ENCODE measurements at regions not wholly inside any gene's neighbourhood (a gene's known extent, or its start where the extent isn't known, plus 50 kb on each side); places are given as distances from the start of the nearest gene placed in this dataset.

DNA sequence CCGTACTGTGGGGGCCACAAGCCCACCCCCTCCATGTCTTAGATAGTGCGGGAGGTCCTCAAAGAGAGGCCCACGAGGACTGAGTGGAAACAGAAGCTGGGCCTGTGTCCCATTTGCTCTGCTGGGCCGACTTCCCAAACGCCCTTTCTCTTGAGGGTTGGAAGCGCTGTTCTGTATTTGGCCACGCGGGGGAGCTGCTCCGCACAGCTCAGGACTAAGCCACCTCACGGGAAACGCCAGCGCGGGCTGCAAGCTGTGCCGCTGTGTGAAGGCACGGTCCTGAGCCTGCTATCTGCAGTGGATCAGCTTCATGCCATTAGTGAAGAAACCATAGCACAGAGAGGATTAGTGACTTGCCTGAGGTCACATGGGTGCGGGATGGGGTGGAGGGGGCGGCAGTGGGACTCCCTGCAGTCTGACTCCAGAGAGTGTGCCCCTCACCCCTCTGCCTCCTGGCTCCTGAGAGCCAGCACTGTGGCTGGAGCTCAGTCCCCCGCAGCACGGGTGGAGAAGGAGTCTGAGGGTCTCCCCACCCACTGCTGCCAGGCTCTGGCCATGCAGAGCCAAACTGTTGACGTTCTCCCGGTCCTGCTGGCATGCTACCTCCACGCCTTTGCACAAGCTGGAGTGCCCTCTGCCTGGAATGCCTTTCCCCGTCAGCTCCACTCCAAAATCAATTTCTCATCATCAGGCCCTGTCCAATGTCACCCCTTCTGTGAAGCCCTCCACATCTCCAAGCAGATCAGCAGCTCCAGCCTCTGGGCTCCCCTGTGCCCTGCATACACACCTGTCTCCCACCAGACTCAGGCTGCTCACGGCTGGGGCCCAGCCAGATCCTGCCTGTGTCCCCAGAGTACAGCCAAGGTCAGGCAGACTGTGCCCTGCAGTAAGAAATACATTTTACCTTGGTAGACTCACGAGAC, 51.5 kb upstream of the LRRC32 start:
- DNase-seq (ENCODE audit: low read depth, low spot score): peak; percentile 46

DNA sequence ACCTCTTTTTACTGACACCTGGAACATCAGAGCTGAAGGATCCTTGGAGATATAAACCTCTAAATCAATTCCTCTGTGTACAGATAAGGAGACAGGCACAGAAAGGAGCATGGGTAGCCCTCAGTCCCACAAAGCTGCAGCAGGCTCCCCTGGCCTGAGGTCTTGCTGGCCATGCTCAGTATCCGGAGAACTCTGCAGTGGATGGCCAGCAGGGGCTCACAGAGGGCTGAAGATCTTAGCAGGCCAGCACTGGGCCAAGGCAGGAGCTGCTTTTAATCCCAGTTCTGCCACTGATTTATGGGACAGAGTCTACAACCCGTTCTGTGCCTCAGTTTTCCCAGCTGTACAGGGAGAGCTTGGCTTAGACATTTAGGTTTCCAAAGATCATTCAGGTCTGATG, 52.6 kb upstream of the LRRC32 start:
- DNase-seq (ENCODE audit: low read depth, low spot score): no peak

DNA sequence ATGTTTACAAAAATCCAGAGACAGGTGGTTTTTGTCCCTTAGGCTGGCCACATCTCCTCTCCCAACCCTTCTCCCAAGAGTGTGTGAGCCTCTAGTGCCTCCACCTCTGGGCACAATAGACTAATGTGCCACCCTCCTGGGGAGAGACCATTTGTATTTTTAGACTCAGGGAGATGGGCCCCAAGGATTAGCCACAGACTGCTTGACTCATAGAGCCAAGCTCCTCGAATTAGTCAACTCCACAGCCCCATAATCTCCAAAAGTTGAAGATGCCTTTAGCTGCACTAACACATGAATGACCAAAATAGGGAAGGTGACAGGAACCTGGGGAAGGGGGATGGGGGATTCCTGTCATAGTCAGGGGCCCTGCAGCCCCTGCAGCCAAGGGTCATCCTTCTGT, 53.0 kb upstream of the LRRC32 start:
- DNase-seq (ENCODE audit: low read depth, low spot score): no peak

DNA sequence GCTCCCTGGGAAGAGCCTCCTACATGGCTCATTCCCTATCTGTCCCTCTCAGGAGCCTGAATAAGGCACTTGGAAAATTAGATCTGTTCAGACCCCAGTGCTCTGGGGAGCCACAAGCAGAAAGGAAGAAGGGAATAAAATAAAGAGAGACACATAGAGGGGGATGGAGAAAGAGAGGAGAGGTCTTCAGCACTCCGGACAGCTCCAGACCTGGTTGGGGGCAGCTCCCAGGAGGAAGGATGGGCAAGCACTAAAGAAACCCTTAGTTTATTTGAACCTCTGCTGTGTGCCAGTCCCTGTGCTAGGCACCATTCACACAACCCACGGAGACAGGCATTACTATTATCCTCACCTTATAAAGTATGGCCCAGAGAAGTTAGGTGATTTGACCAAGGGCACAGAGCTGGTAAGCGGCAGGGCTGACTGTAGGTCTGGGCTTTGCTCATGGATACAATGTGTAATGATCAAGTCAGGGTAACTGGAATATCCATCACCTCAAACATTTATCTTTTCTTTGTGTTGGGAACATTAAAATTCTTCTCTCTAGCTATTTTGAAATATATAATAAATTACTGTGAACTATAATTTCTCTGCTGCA, 53.7 kb upstream of the LRRC32 start:
- DNase-seq (ENCODE audit: low read depth, low spot score): no peak

DNA sequence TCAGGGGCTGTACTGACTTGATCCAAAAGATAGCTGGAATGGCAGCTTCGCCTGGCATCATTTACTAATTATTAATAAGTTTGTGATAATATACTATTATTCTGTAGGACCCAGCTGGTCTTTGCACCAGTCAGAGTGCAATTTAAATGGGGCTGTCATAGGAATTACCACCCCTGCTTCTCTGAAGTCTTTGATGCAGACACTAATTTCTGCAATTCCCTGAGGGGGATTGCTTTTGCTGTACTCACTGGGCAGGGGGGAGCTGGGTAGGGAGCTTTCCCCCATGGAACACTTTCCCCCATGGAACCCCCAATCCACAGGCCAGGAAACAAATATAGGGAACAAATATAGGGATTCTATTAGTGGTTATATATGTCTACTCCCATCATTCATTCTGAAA, 54.9 kb upstream of the TSKU start:
- no peak for DNase-seq (ENCODE audit: low read depth, low spot score)

DNA sequence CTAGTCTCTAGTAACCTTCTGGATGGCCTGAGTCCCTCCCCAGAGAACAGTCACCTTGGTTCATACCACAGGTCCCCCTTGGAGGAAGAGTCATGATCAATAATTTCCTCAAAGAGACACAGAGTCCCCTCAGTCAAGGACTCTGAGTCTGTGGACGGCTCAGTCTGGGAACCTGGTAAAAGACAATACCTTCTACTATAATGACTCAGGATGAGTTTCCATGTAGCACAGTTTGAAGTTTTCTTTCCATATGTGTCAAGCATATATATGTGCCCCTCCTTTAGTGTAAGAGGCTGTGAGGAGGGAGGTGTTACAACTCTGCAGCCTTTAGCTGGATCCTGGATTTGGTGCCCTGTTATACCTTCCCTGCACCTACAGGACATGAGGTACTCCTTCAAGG, 54.4 kb upstream of the TSKU start:
- DNase-seq (ENCODE audit: low read depth, low spot score): no peak

DNA sequence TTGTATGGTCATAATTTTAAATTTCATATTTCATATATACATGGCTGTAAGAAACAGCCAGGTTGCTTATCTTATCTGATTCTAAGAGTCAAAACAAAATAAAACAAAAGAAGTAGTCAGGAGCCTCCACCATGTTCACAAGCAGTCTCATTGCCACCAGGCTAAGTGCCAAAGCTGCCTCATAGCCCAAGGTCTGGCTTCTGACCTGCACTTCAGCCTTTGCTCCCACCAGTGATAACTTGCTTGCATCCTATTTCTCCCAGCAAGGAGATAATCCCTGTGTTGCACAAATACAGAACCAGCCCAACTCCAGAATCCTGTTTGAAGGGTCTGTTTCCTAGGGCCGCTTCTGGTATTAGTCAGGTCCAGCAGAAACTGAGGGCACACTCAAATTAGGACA, 53.9 kb upstream of the TSKU start:
- no peak for DNase-seq (ENCODE audit: low read depth, low spot score)

DNA sequence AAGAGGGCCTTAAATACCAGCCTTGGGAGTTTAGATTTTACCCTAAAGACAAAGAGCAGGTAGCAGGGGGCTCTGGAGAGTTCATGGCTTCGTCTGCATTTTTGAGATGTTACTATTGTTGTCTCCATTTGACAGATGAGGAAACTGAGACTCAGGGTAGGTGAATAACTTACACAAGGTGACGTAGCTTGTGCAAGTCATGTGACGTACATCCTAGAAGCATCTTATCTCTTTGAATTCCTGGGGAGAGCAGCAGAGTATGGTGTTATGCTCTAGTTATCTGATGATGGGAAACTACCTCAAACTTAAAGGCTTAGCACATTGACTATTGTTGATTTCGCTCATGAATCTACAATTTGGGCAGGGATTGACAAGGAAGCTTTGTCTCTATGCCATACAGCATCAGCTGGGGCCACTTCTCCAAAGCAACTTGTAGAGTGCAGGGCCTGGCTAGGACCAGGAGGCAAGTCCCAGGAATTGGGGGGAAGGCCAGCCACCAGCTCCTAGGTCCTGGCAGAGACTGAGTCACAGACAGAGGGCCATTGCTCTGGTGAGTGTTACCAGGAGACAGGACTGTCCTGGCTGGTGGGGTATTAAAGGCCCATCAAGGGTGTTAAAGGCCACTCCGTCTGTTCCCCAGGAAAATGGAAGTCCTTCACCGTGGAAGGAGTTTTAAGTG, 52.1 kb upstream of the TSKU start:
- DNase-seq (ENCODE audit: low read depth, low spot score): no peak

DNA sequence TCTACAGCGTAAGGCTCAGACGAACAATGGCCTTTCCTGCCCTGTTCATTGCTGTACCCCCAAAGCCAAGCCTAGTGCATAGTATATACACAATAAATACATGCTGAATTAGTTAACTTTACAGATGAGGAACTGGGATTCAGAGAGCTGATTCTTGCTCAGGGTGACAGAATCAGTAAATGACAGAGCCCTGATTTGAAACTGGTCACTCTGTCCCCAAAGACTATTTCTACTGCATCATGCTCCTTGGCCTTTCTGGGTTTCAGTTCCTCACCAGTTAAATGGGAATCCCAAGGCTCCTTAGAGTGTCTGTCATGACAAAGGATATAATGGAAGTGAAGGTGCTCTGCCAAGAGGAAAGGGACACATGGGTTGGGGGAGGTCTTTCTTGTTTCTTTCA, 50.5 kb upstream of the TSKU start:
- no peak for DNase-seq (ENCODE audit: low read depth, low spot score)
